Astrocyte (in vitro differentiated cells and primary cell): ENCODE measurements at regions not wholly inside any gene's neighbourhood (a gene's known extent, or its start where the extent isn't known, plus 50 kb on each side); places are given as distances from the start of the nearest gene placed in this dataset.

Experiments used
- CTCF ChIP-seq: IDR thresholded peaks from 2 replicates; pipeline ENCODE4 v1.5.1; 2011; ENCODE audit warnings: low read depth, mild to moderate bottlenecking, inconsistent platforms, low read length, moderate library complexity; ENCODE audit not compliant: insufficient read depth
- EZH2 ChIP-seq: IDR thresholded peaks from 2 replicates; pipeline ENCODE4 v1.6.1; 2012; ENCODE audit warnings: mild to moderate bottlenecking, low read length, inconsistent platforms; ENCODE audit not compliant: insufficient read depth

- TF ChIP-seq CTCF (no peak), EZH2 (no peak)
Measured at GRCh38 chr7:13179775-13180523, 492.5 kb downstream of the ARL4A start.
